Thymus (tissue), 11 donors: ENCODE measurements at regions not wholly inside any gene's neighbourhood (a gene's known extent, or its start where the extent isn't known, plus 50 kb on each side); places are given as distances from the start of the nearest gene placed in this dataset.

ENCODE experiments used
- DNase-seq, 9 donors: peaks; one replicate each; pipeline ENCODE4 v3.0.0-alpha.2; 2013; ENCODE audit warnings: low spot score in 9 of 9, low read depth in 6 of 9, missing footprints in 1 of 9
- H3K27ac ChIP-seq, 2 donors: one replicate each; pipeline ENCODE4 v1.5.1; 2013; ENCODE audit warnings: control low read depth in 1 of 2, low read depth in 1 of 2, low read length in 1 of 2, mild to moderate bottlenecking in 1 of 2, moderate library complexity in 1 of 2
- H3K27me3 ChIP-seq, 2 donors: one replicate each; pipeline ENCODE4 v1.5.1; 2013; ENCODE audit warnings: low read length in 1 of 2; ENCODE audit not compliant: control insufficient read depth in 2 of 2, insufficient read depth in 1 of 2
- H3K36me3 ChIP-seq, 2 donors: one replicate each; pipeline ENCODE4 v1.5.1; 2013; ENCODE audit warnings: low read length in 1 of 2, mild to moderate bottlenecking in 1 of 2, moderate library complexity in 1 of 2; ENCODE audit not compliant: control insufficient read depth in 2 of 2, insufficient read depth in 2 of 2
- H3K4me1 ChIP-seq, 2 donors: one replicate each; pipeline ENCODE4 v1.5.1; 2013; ENCODE audit warnings: low read length in 2 of 2; ENCODE audit not compliant: control insufficient read depth in 2 of 2, insufficient read depth in 2 of 2
- H3K4me3 ChIP-seq, 2 donors: one replicate each; pipeline ENCODE4 v1.5.1; 2013; ENCODE audit warnings: low read length in 2 of 2, control low read depth in 1 of 2, mild to moderate bottlenecking in 1 of 2
- H3K9me3 ChIP-seq, 2 donors: one replicate each; pipeline ENCODE4 v1.5.1; 2013; ENCODE audit warnings: low read length in 1 of 2, mild to moderate bottlenecking in 1 of 2; ENCODE audit not compliant: control insufficient read depth in 2 of 2, insufficient read depth in 1 of 2
- WGBS: extraction: QIAGEN DNeasy Blood & Tissue Kit; methylation state at CpG from one replicate; pipeline ENCODE4 v1.1.7; 2013; 5-methylcytosine and 5-hydroxymethylcytosine counted together
- donor health status: healthy.

GRCh38 chr5:30871196-30871595 lies 322.3 kb upstream of the CDH6 start:
- Histone ChIP-seq H3K36me3 (no peaks in the 10 kb centered on the region), H3K4me1 (no peaks in the 10 kb centered on the region), H3K4me3 (no peak overlapping the region), H3K9me3 (no peaks in the 10 kb centered on the region), H3K27ac (no peak overlapping the region), H3K27me3 (no peaks in the 10 kb centered on the region)
- WGBS = 84% methylated on average over 3 of the region's 3 CpGs
- no peak for DNase-seq

GRCh38 chr5:30867711-30868110 lies 325.8 kb upstream of the CDH6 start:
- DNase-seq = no peak
- Histone ChIP-seq H3K4me1 (no peaks in the 10 kb centered on the region), H3K27me3 (no peaks in the 10 kb centered on the region), H3K4me3 (no peak overlapping the region), H3K27ac (no peak overlapping the region), H3K9me3 (no peaks in the 10 kb centered on the region), H3K36me3 (no peaks in the 10 kb centered on the region)

GRCh38 chr5:30866142-30866541 lies 327.3 kb upstream of the CDH6 start:
- Histone ChIP-seq H3K9me3 (no peaks in the 10 kb centered on the region), H3K27ac (no peak overlapping the region), H3K4me3 (no peak overlapping the region), H3K4me1 (no peaks in the 10 kb centered on the region), H3K36me3 (no peaks in the 10 kb centered on the region), H3K27me3 (no peaks in the 10 kb centered on the region)
- WGBS = 94% methylated on average over 8 of the region's 8 CpGs
- DNase-seq = no peak

- no peaks in the 10 kb centered on the region for H3K27me3 ChIP-seq
- no peaks in the 10 kb centered on the region for H3K36me3 ChIP-seq
- no peak overlapping the region for H3K4me3 ChIP-seq
- no peak overlapping the region for H3K27ac ChIP-seq
- 94% methylated on average over 3 of the region's 3 CpGs for WGBS
- DNase-seq = no peak
- H3K9me3 ChIP-seq = no peaks in the 10 kb centered on the region
- H3K4me1 ChIP-seq = no peaks in the 10 kb centered on the region
Measured at GRCh38 chr5:30856242-30856641, 337.2 kb upstream of the CDH6 start.

GRCh38 chr5:30853158-30853557 lies 340.3 kb upstream of the CDH6 start:
- no peak overlapping the region for H3K4me3 ChIP-seq
- no peaks in the 10 kb centered on the region for H3K27me3 ChIP-seq
- no peak overlapping the region for H3K27ac ChIP-seq
- DNase-seq = no peak
- H3K36me3 ChIP-seq = no peaks in the 10 kb centered on the region
- no peaks in the 10 kb centered on the region for H3K4me1 ChIP-seq
- H3K9me3 ChIP-seq = no peaks in the 10 kb centered on the region

- Histone ChIP-seq H3K4me1 (no peaks in the 10 kb centered on the region), H3K27me3 (no peaks in the 10 kb centered on the region), H3K36me3 (no peaks in the 10 kb centered on the region), H3K27ac (no peak overlapping the region), H3K9me3 (no peaks in the 10 kb centered on the region), H3K4me3 (no peak overlapping the region)
- 95% methylated on average over 2 of the region's 2 CpGs for WGBS
- no peak for DNase-seq
Measured at GRCh38 chr5:30850866-30851265, 342.6 kb upstream of the CDH6 start.

GRCh38 chr5:30849931-30850710 lies 343.4 kb upstream of the CDH6 start:
- no peak for DNase-seq
- H3K9me3 ChIP-seq = no peaks in the 10 kb centered on the region
- no peaks in the 10 kb centered on the region for H3K36me3 ChIP-seq
- WGBS = 92% methylated on average over 6 of the region's 6 CpGs
- H3K4me1 ChIP-seq = no peaks in the 10 kb centered on the region
- no peaks in the 10 kb centered on the region for H3K27me3 ChIP-seq
- H3K4me3 ChIP-seq = no peak overlapping the region
- H3K27ac ChIP-seq = no peak overlapping the region

GRCh38 chr5:30846171-30846570 lies 347.3 kb upstream of the CDH6 start:
- Histone ChIP-seq H3K27me3 (no peaks in the 10 kb centered on the region), H3K4me3 (no peak overlapping the region), H3K36me3 (no peaks in the 10 kb centered on the region), H3K9me3 (no peaks in the 10 kb centered on the region), H3K4me1 (no peaks in the 10 kb centered on the region), H3K27ac (no peak overlapping the region)
- no peak for DNase-seq

- Histone ChIP-seq H3K27ac (no peak overlapping the region), H3K4me3 (no peak overlapping the region), H3K27me3 (no peaks in the 10 kb centered on the region), H3K36me3 (no peaks in the 10 kb centered on the region), H3K4me1 (no peaks in the 10 kb centered on the region), H3K9me3 (no peaks in the 10 kb centered on the region)
- DNase-seq = no peak
- WGBS = 46% methylated on average over 2 of the region's 2 CpGs
Measured at GRCh38 chr5:30845194-30845593, 348.3 kb upstream of the CDH6 start.

GRCh38 chr5:30843541-30843940 lies 349.9 kb upstream of the CDH6 start:
- no peaks in the 10 kb centered on the region for H3K36me3 ChIP-seq
- no peaks in the 10 kb centered on the region for H3K27me3 ChIP-seq
- no peaks in the 10 kb centered on the region for H3K9me3 ChIP-seq
- no peaks in the 10 kb centered on the region for H3K4me1 ChIP-seq
- DNase-seq = no peak
- H3K27ac ChIP-seq = no peak overlapping the region
- 94% methylated on average over 5 of the region's 5 CpGs for WGBS
- H3K4me3 ChIP-seq = no peak overlapping the region
